LNCaP clone FGC (cell line): ENCODE measurements at regions not wholly inside any gene's neighbourhood (a gene's known extent, or its start where the extent isn't known, plus 50 kb on each side); places are given as distances from the start of the nearest gene placed in this dataset.

ENCODE experiments used
- DNase-seq: peaks from one replicate; pipeline ENCODE4 v3.0.0-alpha.2; 2011; ENCODE audit warnings: low read depth
- H3K4me3 ChIP-seq: 2 replicates; pipeline ENCODE4 v1.5.1; 2011; ENCODE audit warnings: mild to moderate bottlenecking, low read depth, low read length, control low read depth
- CTCF ChIP-seq: IDR thresholded peaks from 2 replicates; pipeline ENCODE4 v1.5.1; 2012; ENCODE audit warnings: mild to moderate bottlenecking; ENCODE audit not compliant: control insufficient read depth, insufficient read depth; ENCODE audit errors: extremely low read depth

GRCh38 chr1:221497046-221497445 lies 244.8 kb downstream of the DUSP10 start:
- TF ChIP-seq CTCF: no peak
- H3K4me3 ChIP-seq: no peak overlapping the region
- DNase-seq: no peak

GRCh38 chr1:221503268-221503667 lies 238.6 kb downstream of the DUSP10 start:
- no peak for TF ChIP-seq CTCF
- no peak for DNase-seq
- no peak overlapping the region for H3K4me3 ChIP-seq

- no peak for DNase-seq
- TF ChIP-seq CTCF: no peak
- H3K4me3 ChIP-seq: no peak overlapping the region
These were observed 232.1 kb downstream of the DUSP10 start for GRCh38 chr1:221509575-221510355.

- H3K4me3 ChIP-seq: no peak overlapping the region
- DNase-seq: no peak
- TF ChIP-seq CTCF: no peak
These were observed 230.9 kb downstream of the DUSP10 start for GRCh38 chr1:221510793-221511503.

- DNase-seq: no peak
- TF ChIP-seq CTCF: no peak
- H3K4me3 ChIP-seq: no peak overlapping the region
These were observed 230.1 kb downstream of the DUSP10 start for GRCh38 chr1:221511797-221512196.

GRCh38 chr1:221514806-221515205 lies 227.1 kb downstream of the DUSP10 start:
- no peak for DNase-seq
- no peak for TF ChIP-seq CTCF

More at GRCh38 chr1:221514806-221515205, 227.1 kb downstream of the DUSP10 start:
- H3K4me3 ChIP-seq: no peak overlapping the region
